PC-3 (cell line): ENCODE measurements at regions not wholly inside any gene's neighbourhood (a gene's known extent, or its start where the extent isn't known, plus 50 kb on each side); places are given as distances from the start of the nearest gene placed in this dataset.

Source experiments
- CTCF ChIP-seq: fragments of 300-600 bp; sonication (generic); conservative IDR thresholded peaks from 2 replicates; pipeline ENCODE4 v1.5.1; 2017; ENCODE audit warnings: antibody characterized with exemption, low read depth, mild to moderate bottlenecking, low read length
- EZH2 ChIP-seq: fragments of 300-600 bp; sonication (generic); IDR thresholded peaks from one replicate; pipeline ENCODE4 v1.6.1; 2017; ENCODE audit warnings: antibody characterized with exemption, mild to moderate bottlenecking, low read length; ENCODE audit not compliant: unreplicated experiment

DNA sequence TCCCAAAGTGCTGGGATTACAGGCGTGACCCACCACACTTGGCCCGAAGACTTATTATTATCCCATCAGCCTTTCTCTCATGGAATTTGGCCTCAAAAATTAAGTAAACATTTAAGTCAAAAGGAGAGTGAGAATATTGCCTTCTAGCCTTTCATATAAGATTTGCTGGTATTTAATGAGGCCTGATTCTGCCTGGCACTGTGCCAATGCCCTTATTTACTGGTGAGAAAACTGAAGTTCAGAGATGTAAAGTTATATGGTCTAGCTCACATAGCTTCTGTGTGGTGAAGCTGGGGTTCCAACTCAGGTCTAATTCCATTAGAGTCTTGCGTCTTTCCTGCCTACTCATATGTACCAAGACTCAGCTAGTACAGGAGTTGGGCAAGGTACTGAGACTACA, 260.2 kb downstream of the SDHAF3 start:
- no peak for TF ChIP-seq CTCF
- TF ChIP-seq EZH2, result no peak
